Breast epithelium (tissue), 3 donors: ENCODE measurements at regions not wholly inside any gene's neighbourhood (a gene's known extent, or its start where the extent isn't known, plus 50 kb on each side); places are given as distances from the start of the nearest gene placed in this dataset.

Source experiments
- POLR2AphosphoS5 ChIP-seq, 3 donors: sonication (generic); formaldehyde crosslinking; IDR thresholded peaks; one replicate each; pipeline ENCODE4 v1.6.1; 2017; ENCODE audit warnings: antibody characterized with exemption in 3 of 3
- TF ChIP-seq, protein P1 (sequence below), 3 donors: fragments of 450-650 bp; IDR thresholded peaks; one replicate each; pipeline ENCODE4 v1.5.1; 2016 to 2017; ENCODE audit warnings: antibody characterized with exemption in 3 of 3, mild to moderate bottlenecking in 3 of 3, moderate library complexity in 3 of 3

DNA sequence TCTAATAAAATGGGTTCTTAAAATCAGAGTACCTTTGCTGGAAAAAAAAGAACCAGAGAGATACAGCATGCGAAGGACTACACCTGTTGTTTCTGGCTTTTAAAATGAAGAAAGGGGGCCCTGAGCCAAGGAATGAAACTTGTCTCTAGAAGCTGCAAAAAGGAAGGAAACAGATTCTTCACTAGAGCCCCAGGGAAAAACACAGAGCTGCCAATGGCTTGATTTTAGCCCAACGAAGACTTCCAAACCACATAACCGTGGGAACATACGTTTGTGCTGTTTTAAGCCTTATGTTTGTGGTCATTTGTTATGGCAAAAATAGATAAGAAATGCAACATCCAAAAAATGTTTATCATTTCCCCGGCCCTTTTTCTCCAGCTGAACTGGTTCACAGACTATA, 780.0 kb downstream of the SORCS1 start:
- no peak for TF ChIP-seq POLR2AphosphoS5 (IDR thresholded peaks at IDR 0.05)
- TF ChIP-seq, protein P1, sequence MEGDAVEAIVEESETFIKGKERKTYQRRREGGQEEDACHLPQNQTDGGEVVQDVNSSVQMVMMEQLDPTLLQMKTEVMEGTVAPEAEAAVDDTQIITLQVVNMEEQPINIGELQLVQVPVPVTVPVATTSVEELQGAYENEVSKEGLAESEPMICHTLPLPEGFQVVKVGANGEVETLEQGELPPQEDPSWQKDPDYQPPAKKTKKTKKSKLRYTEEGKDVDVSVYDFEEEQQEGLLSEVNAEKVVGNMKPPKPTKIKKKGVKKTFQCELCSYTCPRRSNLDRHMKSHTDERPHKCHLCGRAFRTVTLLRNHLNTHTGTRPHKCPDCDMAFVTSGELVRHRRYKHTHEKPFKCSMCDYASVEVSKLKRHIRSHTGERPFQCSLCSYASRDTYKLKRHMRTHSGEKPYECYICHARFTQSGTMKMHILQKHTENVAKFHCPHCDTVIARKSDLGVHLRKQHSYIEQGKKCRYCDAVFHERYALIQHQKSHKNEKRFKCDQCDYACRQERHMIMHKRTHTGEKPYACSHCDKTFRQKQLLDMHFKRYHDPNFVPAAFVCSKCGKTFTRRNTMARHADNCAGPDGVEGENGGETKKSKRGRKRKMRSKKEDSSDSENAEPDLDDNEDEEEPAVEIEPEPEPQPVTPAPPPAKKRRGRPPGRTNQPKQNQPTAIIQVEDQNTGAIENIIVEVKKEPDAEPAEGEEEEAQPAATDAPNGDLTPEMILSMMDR (IDR thresholded peaks at IDR 0.05), result no peak
